Bronchial epithelial cell (primary cell): ENCODE measurements at regions not wholly inside any gene's neighbourhood (a gene's known extent, or its start where the extent isn't known, plus 50 kb on each side); places are given as distances from the start of the nearest gene placed in this dataset.

Experiments used
- DNase-seq: peaks from one replicate; pipeline ENCODE4 v3.0.0-alpha.2; 2010; ENCODE audit warnings: low read depth
- FAIRE-seq: peaks from 2 replicates; lab custom pipeline; 2011; peaks lifted over from hg19 to GRCh38; lab: Jason Lieb, UNC
- H3K27me3 ChIP-seq: 2 replicates; pipeline ENCODE4 v1.5.1; 2011; ENCODE audit warnings: low read length; ENCODE audit not compliant: control insufficient read depth, insufficient read depth
- H3K36me3 ChIP-seq: 2 replicates; pipeline ENCODE4 v1.5.1; 2011; ENCODE audit warnings: low read length; ENCODE audit not compliant: control insufficient read depth, insufficient read depth
- H3K4me3 ChIP-seq: 2 replicates; pipeline ENCODE4 v1.5.1; 2011; ENCODE audit warnings: mild to moderate bottlenecking, low read depth, low read length, control low read depth
- CTCF ChIP-seq: IDR thresholded peaks from 2 replicates; pipeline ENCODE4 v1.5.1; 2011; ENCODE audit warnings: mild to moderate bottlenecking, moderate library complexity, low read length, control low read depth, inconsistent platforms; ENCODE audit not compliant: insufficient read depth, severe bottlenecking

GRCh38 chr6:90654166-90654565 is 67.3 kb upstream of the MAP3K7 start:
- no peak overlapping the region for H3K4me3 ChIP-seq
- H3K27me3 ChIP-seq: no peaks in the 10 kb centered on the region
- no peak for TF ChIP-seq CTCF
- no peak for DNase-seq
- FAIRE-seq: no peak
- no peaks in the 10 kb centered on the region for H3K36me3 ChIP-seq

GRCh38 chr6:90653750-90654149 is 66.9 kb upstream of the MAP3K7 start:
- Histone ChIP-seq H3K4me3 (no peak overlapping the region), H3K36me3 (no peaks in the 10 kb centered on the region), H3K27me3 (no peaks in the 10 kb centered on the region)
- DNase-seq (no peak), FAIRE-seq (no peak)
- no peak for TF ChIP-seq CTCF

- DNase-seq (no peak), FAIRE-seq (no peak)
- Histone ChIP-seq H3K4me3 (no peak overlapping the region), H3K27me3 (no peaks in the 10 kb centered on the region), H3K36me3 (no peaks in the 10 kb centered on the region)
- TF ChIP-seq CTCF: no peak
Observed at GRCh38 chr6:90650041-90650940, 63.4 kb upstream of the MAP3K7 start.

- DNase-seq (no peak), FAIRE-seq (no peak)
- Histone ChIP-seq H3K4me3 (no peak overlapping the region), H3K36me3 (no peaks in the 10 kb centered on the region), H3K27me3 (no peaks in the 10 kb centered on the region)
- no peak for TF ChIP-seq CTCF
Observed at GRCh38 chr6:90648873-90649272, 62.0 kb upstream of the MAP3K7 start.

GRCh38 chr6:90646940-90647339 is 60.1 kb upstream of the MAP3K7 start:
- FAIRE-seq: no peak
- peak; percentile 67 for DNase-seq

More at GRCh38 chr6:90646940-90647339, 60.1 kb upstream of the MAP3K7 start:
- H3K27me3 ChIP-seq: no peaks in the 10 kb centered on the region
- H3K36me3 ChIP-seq: no peaks in the 10 kb centered on the region
- H3K4me3 ChIP-seq: no peak overlapping the region
- TF ChIP-seq CTCF: no peak
